NCI-H1105 treated with DMSO at 0.1 percent for 48 hours (cell line): ENCODE measurements at regions not wholly inside any gene's neighbourhood (a gene's known extent, or its start where the extent isn't known, plus 50 kb on each side); places are given as distances from the start of the nearest gene placed in this dataset.

Experiments
- DNase-seq: peaks from one replicate; lab custom pipeline; 2025; lab: John Stamatoyannopoulos, UW

GRCh38 chr18:64991102-64991501 lies 759.7 kb upstream of the CDH7 start:
- no peak for DNase-seq

DNA sequence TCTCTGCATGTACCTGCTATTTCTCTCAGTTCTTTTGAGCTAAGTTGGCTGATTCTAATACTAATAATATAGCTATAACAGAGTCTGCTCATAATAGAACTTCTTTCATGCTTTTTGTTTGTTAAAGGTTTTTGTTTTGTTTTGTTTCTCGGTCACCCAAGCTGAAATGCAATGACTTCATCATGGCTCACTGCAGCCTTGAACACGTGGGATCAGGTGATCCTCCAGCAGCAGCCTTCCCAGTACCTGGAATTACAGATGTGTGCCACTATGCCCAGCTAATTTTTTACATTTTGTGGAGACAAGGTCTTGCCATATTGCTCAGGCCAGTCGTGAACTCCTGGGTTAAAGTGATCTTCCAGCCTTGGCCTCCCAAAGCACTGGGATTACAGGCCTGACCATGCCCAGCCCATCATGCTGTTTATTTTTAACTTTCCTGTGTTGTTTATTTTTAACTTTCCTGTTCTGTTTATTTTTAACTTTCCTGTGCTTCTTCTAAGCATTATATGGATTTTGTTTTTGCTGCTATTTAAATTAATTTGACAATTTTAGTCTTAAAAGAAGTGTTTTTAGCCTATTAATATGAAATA lies 763.8 kb upstream of the CDH7 start:
- DNase-seq, result no peak

- no peak for DNase-seq
Measured at GRCh38 chr18:64983497-64984238, 767.1 kb upstream of the CDH7 start.

GRCh38 chr18:64982414-64983055 lies 768.3 kb upstream of the CDH7 start:
- no peak for DNase-seq

GRCh38 chr18:64981915-64982314 lies 768.9 kb upstream of the CDH7 start:
- DNase-seq, result no peak

- no peak for DNase-seq
Measured at GRCh38 chr18:64979791-64980190, 771.0 kb upstream of the CDH7 start.

GRCh38 chr18:64974391-64975125 lies 776.3 kb upstream of the CDH7 start:
- peak; percentile 9 for DNase-seq

DNA sequence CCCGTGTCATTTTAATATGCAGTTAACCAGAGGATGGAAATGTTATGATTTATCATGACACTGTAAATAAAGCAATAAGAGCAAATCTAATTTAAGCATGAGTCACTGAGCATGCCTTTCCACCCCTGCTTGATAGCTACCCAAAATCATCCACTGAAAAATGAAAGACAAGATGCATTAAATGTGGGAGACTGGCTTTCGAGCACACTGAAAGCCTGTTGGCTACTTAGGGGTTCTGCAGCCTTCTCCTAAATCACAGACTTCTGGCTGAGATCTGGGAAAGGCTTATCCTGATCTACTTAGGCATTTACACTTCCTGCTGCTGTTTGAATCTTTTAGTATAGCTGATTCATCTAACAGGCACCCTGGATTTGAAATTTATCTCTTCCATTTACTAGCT lies 778.3 kb upstream of the CDH7 start:
- no peak for DNase-seq

GRCh38 chr18:64966667-64967066 lies 784.1 kb upstream of the CDH7 start:
- peak; percentile 81 for DNase-seq

DNA sequence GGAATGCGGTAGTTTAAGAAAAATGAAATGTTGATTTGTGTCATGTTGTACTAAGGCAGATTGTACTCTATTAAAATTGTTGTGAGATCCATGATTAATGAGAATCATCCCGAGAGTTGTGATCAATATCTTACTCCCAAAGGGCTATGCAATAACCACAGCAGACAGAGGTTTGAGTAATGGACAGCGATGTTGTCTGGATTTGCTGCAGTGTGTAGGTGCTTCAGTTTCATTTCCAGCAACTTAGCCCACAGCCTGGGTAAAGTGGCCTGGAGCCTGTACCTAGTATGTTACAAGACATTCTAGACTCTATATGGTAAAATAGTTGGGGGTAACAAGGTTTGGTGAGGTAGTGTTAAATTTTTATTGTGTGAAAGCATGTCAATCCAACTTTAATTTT lies 794.3 kb upstream of the CDH7 start:
- no peak for DNase-seq

DNA sequence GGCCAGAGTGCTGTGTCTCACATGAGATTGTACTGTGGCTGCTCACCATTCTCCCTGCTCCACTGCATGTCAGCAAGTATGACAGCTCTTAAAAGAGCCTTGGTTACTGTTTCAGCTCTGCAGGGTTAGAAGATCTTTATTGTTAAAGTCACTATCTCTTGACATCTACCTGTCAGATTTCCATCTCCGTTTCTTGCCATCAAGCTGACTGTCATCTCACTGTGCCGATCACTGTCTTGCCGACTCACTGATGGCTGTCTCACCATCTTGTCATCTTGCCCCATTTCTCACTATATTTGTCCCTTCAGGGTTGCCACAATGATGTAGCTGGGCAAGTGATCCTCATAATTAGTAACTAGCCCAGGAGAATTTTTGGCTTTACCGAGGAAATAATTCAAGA lies 800.9 kb upstream of the CDH7 start:
- no peak for DNase-seq

DNA sequence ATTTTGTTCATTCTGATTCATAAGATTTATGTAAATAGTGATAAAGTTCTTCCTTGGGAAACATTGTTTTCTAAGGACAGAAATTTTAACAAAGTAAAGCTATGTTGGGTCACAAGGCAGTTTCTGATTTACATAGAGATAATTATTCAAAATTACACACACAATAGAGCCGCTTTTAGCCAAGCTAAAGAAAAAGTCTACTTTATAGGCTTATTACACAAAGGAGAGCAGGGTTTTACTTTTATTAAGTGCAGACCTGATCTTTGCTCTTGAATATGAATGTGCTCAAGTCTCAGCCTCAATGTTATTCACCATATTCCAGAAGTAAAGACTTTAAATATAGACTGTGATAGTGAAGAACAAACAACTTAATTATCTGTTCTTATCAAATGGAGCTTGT lies 787.8 kb upstream of the LINC00305 start:
- DNase-seq, result no peak

- no peak for DNase-seq
Measured at GRCh38 chr18:64929036-64929435, 780.1 kb upstream of the LINC00305 start.

GRCh38 chr18:64919971-64920570 lies 771.2 kb upstream of the LINC00305 start:
- peak; percentile 7 for DNase-seq

GRCh38 chr18:64918851-64919250 lies 770.0 kb upstream of the LINC00305 start:
- DNase-seq, result no peak

DNA sequence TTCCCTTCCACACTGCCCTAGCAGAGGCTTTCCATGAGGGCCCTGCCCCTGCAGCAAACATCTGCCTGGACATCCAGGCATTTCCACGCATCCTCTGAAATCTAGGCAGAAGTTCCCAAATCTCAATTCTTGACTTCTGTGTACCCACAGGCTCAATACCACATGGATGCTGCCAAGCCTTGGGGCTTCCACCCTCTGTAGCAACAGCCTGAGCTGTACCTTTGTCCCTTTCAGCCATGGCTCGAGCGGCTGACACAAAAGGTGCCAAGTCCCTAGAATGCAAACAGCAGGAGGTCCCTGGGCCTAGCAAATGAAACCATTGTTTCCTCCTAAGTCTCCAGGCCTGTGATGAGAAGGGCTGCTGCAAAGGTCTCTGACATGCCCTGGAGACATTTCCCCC lies 744.5 kb upstream of the LINC00305 start:
- DNase-seq, result no peak

DNA sequence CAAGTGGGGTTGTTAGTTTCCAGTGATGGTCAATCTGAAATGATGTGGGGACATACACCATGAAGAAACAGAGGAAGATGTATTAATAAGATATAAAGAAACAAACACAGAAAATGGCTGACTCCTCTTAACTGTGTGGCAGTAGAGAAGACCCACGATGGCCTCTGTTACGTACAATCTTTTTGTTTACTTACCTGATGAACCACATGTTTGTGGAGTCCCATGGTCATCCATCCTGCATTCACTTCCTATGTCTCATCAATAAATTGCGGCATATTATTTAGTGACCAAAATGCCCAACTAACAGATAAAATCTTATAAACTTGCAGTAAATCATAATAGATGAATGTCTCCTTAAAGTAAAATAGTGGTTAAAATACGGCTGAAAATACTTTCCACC lies 740.1 kb upstream of the LINC00305 start:
- DNase-seq, result no peak

DNA sequence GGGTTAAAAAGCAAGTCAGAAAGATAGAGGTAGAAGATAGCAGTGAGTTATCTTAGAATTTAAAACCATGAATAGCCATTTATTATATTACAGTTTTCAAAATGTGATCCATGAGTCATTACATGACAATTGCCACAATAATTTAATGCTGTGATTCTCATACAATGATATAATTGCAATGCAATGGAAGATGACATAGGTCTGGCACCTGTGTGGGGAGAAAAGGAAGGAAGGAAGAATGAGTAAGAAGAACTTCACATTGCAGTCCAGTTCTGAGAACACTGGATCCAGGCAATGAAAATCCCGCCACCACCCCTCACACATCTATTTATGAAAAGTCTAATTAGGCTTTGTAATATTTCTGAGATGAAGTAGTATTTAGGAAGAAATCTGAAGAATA lies 738.1 kb upstream of the LINC00305 start:
- DNase-seq, result no peak

GRCh38 chr18:64882896-64883295 lies 734.0 kb upstream of the LINC00305 start:
- DNase-seq, result no peak

DNA sequence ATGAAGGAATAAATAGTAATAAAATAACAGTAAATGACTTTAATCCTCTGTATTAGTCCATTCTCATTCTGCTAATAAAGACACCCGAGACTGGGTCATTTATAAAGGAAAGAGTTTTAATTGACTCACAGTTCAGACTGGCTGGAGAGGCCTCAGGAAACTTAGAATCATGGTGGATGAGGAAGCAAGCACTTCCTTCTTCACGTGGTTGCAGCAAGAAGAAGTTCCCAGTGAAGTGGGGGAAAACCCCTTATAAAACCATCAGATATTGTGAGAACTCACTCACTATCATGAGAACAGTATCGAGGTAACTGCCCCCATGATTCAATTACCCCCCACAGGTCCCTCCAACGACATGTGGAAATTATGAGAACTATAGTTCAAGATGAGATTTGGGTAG lies 727.9 kb upstream of the LINC00305 start:
- DNase-seq, result no peak

DNA sequence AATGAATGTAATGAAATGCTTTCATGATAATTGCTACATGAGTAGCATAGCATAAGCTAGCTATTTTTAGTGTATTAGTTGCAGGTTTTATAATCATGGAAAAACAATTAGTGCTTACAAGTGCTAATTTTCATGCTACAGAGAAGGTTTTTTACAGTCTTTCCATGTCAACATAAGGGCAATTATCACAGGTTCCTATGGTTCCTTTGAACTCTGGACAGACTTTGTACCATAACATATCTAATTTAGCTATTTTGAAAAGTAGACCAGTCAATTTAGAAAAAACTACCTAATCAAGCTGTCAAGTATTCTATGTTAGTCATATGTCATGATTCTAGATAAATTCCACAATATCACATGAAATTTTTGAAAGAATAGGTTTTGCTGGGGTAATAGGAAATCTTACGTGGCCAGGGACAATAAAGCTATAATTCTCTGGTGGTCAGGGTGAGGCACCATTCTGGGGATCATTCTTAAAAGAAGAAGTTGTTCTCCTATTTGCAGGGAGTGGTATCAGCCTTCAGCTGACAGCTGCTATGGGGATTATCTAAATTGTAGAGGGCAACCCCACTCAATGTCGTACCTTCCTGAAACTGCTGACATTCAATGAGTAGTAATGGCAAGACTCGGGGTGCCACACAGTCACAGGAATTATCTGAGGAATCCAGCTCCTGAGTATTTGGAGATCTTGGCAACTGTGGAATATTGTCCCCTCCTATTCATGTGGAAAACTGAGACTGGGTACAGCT lies 724.0 kb upstream of the LINC00305 start:
- no peak for DNase-seq

DNA sequence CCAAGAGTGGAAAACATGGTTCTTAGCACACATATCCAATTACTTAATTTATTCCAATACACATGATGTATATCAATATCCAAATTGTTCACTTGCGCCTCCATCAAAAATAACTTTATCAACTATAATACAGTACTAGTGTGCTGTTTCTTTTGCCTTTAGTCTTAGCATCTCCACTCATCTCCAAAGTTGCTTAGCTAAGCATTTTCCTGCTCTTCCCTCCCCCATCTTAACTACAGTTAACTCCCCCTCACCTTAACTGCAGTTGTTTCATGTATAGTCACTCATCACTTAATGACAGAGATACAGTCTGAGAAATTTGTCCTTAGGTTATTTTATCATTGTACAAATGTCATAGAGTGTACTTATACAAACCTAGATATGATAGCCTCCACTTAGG lies 705.2 kb upstream of the LINC00305 start:
- no peak for DNase-seq
